ENCODE measurements at regions not wholly inside any gene's neighbourhood (a gene's known extent, or its start where the extent isn't known, plus 50 kb on each side); places are given as distances from the start of the nearest gene placed in this dataset.

- TF ChIP-seq CTCF (IDR thresholded peaks at IDR 0.05): no peak
- TF ChIP-seq POLR2A (IDR thresholded peaks at IDR 0.05): no peak
Observed at GRCh38 chr9:3768286-3768685, 242.5 kb upstream of the RFX3 start.

Data from lower leg skin (tissue), 3 donors.